MM.1S (cell line): ENCODE measurements at regions not wholly inside any gene's neighbourhood (a gene's known extent, or its start where the extent isn't known, plus 50 kb on each side); places are given as distances from the start of the nearest gene placed in this dataset.

ENCODE experiments used
- CTCF ChIP-seq: fragments of 300-600 bp; sonication (generic); IDR thresholded peaks from 2 replicates; pipeline ENCODE4 v1.5.1; 2016; ENCODE audit warnings: antibody characterized with exemption, low read length, mixed read lengths
- EZH2 ChIP-seq: fragments of 300-600 bp; sonication (generic); optimal IDR thresholded peaks from 2 replicates; pipeline ENCODE3; 2017; ENCODE audit warnings: low read depth, mild to moderate bottlenecking, antibody characterized with exemption, low read length, mixed read lengths
- EZH2phosphoT487 ChIP-seq: fragments of 300-600 bp; sonication (generic); IDR thresholded peaks from 2 replicates; pipeline ENCODE4 v1.6.1; 2018; ENCODE audit warnings: antibody characterized with exemption, low read length

GRCh38 chr14:70257526-70257925 lies 68.8 kb upstream of the SLC8A3 start:
- TF ChIP-seq EZH2: no peak
- TF ChIP-seq CTCF: peak; percentile 46
- TF ChIP-seq EZH2phosphoT487: no peak
